ENCODE measurements at regions not wholly inside any gene's neighbourhood (a gene's known extent, or its start where the extent isn't known, plus 50 kb on each side); places are given as distances from the start of the nearest gene placed in this dataset.

DNA sequence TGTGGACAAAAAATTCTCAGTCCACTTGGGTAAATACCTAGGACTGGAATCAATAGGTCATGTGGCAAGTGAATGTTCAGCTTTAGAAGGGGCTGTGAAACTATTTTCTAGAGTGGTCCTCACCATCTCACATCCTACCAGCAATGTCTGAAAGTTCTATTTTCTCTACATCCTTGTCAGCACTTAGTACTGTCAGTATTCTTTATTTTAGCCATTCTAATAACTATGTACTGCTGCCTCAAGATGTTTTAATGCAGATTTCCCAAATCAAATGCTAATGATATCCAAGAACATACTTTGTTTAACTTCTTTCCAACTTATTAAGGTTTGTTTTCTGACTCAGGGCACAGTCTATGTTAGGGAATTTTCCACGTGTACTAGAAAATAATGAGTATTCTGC is 317.0 kb downstream of the BRD1 start:
- DNase-seq (ENCODE audit: low read depth), result no peak

DNA sequence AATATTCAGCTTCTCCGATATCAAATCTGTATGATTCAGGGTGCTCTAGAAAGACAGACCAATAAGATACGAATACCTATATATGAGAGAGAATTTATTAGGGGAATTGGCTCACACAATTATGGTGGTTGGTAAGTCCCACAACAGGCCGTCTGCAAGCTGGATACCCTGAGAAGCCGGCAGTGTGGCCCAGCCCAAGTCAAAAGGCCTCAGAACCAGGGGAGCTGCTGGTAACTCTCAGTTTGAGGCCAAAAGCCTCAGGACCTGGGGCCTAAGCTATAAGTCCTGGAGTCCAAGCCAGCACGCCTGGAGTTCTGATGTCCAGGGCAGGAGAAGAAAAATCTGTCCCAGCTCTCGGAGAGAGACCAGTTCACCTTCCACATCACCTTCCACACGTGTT is 318.7 kb downstream of the BRD1 start:
- no peak for DNase-seq (ENCODE audit: low read depth)

DNA sequence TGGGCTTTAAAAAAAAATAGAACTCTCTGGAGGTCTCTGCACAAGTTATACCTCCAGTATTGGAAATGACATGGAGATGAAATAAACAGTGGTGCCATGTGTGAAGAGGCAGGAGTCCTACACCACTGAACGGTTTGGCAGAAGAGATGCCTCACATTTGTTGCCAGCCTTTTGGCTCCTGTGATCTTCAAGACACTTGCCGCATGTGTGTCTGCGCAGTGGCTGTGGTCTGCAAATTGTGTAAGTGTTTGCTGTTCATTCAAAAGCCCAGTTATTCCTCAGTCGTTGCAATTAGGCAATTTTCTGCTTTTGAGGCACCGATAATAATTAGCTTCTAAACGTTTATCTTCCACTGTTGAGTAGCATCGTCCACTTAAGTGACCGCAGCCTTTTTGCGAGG is 319.1 kb downstream of the BRD1 start:
- DNase-seq (ENCODE audit: low read depth), result no peak

DNA sequence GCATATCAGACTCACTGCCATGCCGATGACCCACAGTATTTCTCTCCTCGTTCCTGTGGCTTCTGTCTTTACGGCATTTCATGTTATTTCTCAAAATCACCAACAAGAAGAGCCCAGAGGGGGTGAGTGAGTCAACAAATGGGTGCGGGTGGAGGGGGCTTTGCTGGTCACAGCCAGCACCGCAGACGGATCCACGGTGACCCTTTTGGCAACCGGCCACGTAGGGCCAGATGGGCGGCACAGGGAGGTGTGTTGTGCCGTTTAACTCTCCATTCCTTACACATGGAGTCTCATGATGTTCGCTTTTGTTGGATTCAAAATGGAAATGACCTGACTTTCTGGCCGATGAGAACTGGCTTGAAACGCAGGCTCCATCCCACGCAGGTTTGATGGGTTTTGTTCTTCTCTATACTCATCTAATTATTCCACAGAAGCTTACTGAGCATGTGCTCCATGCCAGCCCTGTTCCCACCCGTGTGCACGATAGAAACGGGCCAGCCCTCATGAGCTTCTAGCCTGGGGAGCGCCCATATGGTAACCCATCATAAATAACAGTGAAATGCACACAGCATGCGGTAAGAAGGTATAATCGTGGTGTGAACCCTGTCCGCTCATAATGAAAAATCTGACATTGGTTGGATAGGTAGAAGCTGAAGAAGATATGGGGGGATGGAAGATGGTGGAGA is 319.9 kb downstream of the BRD1 start:
- DNase-seq (ENCODE audit: low read depth), result no peak

DNA sequence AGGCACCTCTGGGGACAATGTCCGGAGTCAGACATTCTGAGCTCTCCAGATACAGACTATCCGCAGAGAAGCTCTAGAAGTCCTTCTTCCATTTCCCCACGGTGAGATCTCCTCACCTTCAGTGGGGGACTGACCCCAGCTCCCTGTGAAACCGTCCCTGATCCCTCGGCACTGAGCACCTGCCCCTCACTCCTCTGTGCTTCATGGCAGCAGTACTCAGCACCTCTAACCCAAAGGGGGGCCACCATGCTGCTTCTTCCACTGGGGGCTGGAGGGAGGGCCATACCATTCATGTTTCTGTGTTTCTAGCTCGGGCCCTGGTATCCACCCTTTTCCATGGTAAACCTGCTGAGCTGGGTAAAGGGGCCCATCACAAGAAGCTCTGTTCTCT is 321.7 kb downstream of the BRD1 start:
- no peak for DNase-seq (ENCODE audit: low read depth)

DNA sequence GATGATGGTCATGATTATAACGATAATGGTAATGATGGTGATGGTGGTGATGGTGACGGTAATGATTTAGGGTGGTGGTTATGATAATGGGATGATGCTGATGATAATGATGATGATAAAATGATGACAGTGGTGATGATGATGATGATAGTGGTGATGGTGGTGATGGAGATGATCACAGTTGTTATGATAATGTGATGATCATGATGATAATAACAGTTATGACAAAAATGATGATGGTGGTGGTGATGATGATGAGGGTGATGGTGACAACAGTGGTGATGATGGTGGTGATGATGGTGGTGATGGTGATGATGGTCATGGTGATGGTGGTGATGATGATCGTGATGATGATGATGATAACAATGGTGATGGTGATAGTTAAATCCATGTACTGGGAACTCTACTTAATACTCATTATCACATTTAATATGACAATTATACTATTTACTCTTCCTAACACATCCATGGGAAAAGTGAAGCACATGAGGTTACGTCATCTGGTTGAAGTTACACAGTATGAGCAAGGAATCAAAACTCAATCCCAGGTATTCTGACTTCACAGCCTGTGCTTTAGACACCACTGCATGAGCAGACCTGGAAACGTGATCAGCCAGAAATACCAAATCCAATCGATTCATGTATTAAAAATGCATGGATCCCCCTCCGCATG is 322.2 kb downstream of the BRD1 start:
- DNase-seq (ENCODE audit: low read depth), result no peak

DNA sequence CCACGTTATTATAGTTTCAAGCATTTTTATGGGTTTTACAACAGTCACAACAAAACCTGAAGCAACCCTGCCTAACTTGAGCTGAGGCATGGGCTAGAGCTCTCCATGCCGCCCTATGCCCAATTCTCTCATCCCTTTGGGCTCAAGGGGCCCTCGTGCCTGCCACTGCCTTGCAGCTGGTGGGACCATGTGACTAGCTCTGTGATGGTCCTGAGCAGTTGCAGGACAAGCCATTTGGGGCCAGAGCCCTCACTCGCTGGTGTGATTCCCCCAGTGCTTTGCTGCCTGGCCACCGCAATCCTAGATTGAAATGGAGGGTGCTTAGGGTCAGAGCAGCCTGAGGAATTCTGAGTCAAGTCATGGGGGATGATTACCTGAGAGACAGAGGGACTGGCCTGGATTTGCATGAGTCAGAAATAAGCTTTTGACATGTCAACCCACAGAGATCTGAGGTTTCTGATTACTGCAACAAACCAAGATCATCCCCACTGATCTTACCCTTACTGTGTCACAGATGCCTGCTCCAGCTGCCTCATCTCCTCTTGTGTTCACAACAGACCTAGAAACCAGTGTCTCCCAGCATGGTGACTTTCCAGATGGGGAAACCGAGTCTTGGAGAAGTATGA is 323.7 kb downstream of the BRD1 start:
- no peak for DNase-seq (ENCODE audit: low read depth)

DNA sequence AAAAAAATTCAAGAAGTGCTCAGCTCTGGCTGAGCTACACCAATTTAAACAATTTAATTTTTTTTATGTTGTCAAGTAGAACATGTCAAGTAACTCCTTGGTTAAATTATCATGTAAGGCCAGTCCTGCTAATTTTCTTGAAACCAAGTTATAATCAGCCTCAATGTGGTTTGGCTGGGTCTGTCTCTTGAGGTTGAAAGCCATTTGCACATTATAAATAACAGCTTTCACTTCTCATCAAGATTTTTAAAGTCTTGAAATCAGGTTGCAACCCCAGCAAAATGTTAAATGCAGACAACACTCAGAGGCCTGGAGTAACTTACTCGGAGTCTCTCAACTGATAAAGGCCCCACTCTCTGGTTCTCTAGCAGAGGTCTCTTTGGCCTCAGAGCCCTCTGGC is 324.4 kb downstream of the BRD1 start:
- DNase-seq (ENCODE audit: low read depth), result no peak

DNA sequence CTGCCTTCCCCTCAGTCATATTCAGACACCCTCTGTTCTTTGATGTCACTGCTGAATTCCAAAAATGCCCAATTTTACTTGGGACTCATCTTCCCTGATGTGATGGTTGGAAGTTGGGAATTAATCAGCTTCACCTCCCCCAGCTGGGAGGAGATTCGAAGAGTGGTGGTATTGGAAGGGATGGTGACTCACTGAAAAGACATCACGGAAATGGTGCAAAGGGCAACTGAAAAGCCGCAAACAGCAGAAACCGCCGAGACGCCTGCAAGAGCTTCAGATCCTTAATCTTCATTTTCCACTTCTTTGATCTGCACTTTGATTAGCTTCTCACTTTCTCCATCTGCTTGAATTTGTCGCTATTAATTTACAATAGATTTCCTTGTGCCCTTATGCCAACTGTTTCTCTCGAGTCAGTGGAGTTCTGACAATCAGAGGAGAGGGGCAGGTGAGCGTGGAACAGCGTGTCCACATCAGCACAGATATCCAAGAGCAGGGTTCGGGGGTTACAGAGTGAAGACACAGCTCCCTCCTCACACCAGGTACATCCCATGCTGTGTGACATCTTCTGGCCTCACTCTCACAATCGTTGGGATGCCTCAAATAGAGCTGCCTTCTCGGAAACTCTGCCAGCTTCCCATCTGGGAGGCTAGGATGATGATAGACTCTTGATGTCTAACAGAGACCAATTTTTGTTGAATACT is 325.4 kb downstream of the BRD1 start:
- no peak for DNase-seq (ENCODE audit: low read depth)

DNA sequence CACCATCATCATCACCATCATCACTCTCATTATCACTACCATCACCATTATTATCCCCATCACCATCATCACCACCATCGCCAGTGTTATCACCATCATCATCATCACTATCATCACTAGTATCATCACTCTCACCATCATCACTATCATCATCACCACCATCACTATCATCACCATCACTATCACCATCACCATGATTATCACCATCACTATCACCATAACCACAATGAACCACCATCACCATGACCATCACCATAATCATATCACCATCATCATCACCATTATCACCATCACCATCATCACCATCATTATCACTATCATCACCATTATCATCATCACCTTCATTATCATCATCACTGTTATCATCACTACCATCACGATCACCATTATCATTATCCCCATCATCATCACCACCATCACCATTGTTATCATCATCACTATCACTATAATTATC is 326.7 kb downstream of the BRD1 start:
- no peak for DNase-seq (ENCODE audit: low read depth)

DNA sequence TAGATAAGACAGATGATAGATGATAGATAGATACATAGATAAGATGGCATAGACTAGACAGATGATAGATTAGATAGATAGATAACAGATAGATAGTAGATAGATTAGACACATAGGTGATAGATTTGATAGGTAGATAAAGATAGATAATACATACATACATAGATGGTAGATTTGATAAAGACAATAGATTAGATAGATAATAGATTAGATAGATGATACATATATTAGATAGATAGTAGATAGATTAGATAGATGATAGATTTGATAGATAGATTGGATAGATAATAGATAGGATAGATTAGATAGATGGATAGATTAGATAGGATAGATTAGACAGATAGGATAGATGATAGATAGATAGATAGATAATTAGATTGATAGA is 327.6 kb downstream of the BRD1 start:
- DNase-seq (ENCODE audit: low read depth), result no peak

DNA sequence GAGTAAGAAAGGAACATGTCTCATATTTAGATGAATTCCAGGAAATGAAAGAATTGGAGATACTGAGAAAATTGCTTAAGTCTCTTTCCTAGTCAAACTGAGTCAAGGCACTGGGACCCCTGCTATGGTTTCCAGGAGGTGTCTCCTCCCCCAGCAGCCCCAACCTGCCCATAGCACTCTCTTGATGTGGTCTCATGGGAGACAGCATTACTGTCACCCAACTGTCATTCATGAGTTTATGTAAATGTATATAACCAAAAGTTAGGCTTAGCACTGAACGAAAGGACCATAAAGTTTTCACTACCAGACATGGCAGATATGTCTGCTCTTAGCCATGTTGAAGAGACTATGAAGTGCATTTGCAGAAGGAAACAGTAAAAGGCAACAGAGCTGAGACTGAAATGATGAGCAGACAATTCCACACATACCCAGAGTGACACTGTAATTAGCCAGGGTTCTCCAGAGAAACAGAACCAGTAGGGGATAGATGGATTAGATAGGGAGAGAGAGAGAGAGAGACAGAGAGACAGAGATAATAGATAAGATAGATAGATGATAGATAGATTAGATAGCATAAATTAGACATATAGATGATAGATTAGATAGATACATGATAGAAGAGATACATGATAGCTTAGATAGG is 328.1 kb downstream of the BRD1 start:
- DNase-seq (ENCODE audit: low read depth), result no peak

DNA sequence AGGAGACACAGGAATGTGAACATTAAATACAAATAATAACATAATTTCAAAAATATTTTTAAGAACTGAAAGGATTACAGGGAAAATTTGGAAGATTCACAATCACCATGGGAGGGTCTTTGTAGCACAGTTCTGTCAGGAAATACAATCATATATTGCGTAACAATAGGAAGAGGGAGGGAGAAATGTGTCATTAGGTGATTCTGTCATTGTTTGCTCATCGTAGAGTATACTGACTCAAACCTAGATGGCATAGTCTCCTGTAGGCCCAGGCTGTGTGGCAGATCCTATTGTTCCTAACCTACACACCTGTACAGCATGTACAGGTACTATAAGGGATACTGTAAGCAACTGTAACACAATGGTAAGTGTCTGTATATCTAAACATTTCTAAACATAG is 330.4 kb downstream of the BRD1 start:
- DNase-seq (ENCODE audit: low read depth), result no peak

DNA sequence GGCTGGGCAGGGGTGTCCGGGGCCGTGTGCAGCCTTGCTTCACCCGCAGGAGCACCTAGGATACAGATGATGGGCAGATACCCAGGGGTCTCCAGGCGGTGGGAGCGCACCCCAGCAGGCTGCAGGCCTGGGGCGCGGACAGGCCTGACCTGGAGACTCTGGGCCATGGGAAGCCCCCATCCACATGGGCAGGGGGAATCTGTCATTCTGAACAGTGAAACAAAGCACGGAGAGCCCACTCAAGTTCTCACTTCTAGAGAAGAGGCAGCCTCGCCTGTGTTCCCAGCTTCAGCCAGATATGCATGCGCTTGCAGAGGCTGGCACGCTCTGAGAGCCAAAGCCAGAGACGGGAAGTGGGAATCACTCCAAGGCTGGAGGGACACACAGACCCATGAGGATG is 333.1 kb downstream of the BRD1 start:
- DNase-seq (ENCODE audit: low read depth), result no peak

DNA sequence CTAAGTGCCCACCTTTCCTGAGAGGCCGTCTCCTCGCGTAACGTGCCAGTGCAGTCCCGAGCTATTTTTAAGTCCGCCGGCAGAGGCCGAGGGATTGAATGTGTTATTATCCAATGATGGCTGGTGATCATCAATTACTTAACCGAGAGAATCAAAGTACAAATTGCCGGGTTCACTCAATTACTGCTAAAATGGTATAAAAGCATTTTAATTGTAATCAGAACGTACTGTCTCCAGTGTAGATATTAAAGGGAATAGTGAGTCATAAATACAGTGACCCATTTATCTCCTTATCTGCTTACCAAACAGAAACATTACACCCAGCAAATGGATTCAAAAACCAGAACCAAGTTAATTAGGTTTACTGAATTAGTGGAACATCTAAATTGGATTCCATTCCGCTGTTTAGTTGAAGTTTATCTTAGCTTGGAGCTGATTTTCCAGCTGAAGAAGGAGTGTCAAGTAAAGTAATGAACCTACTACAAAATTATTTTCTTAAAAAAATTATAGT is 334.9 kb downstream of the BRD1 start:
- no peak for DNase-seq (ENCODE audit: low read depth)

DNA sequence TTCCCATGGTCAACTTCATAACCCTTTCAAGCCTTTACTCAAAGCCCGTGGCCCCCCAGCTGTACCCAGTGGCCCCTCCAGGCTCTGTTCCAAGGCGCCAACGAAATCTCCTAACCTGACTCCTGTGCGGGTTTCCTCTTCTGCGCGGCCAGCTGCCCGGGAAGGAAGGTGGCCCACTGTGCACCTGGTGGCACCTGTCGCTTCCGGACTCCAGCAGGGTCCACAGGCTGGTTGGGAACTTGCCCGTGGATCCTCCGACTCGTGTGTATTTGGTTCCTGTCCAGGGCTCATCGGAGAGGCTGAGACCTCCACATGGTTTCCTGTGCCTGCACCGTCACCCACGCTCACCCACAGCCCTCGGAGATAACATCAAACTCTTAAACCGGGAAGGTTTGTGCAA is 335.4 kb downstream of the BRD1 start:
- no peak for DNase-seq (ENCODE audit: low read depth)

DNA sequence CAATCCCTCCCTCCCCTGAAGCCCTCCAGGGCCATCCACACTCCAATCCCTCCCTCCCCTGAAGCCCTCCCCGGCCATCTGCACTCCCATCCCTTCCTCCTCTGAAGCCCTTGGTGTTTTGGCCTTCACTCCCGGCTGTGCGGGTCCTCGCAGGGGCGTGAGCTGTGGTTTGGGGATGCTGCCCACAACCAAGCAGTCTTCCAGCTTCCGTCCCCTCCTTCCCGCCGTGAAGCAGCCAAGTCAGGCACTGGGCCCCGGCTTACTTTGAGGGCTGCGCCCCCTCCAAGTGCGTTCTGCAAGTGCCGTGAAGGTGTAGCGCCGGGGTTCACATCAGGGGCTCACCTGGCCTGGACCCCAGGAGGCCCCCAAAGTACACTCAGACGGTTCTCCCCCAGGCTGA is 335.9 kb downstream of the BRD1 start:
- DNase-seq (ENCODE audit: low read depth), result no peak

DNA sequence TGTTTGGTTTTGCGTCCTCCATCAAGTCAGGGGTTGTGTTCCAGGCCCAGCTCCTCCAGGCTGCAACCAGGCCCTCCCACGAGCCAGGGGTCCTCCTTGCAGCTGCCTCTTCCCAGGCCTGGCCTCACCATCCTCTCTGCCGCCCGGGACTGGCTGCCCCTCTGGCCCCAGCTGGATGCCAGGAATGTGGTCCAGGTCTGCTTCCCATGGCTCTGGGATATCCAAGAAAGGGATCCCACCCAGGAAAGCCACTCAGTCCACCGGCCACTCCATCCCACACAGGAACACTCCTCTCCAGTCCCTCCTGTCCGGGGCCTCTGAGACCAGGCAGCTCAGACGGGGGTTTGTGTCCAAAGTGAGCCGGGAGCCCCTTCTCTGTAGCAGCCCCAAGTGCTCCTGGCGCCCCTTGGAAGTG is 336.4 kb downstream of the BRD1 start:
- no peak for DNase-seq (ENCODE audit: low read depth)

DNA sequence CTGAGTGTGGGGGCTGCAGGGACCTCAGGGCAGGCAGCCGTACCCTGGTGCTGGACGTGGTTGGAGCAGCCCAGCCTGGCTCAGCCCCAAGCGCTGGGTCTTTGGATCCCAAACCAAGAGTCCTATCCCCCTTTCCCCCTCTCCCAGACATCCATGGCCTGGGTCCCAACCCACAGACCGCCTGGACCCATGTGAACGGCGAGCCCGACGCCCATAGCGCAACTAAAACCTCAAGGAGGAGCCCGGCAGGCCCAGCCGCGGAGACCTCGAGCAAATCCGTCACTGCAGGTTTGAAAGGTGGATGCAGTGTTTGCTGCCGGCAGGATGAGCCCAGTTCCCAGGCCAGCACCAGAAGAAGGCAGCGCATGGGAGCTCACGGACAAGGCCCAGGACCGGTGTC is 337.0 kb downstream of the BRD1 start:
- no peak for DNase-seq (ENCODE audit: low read depth)

DNA sequence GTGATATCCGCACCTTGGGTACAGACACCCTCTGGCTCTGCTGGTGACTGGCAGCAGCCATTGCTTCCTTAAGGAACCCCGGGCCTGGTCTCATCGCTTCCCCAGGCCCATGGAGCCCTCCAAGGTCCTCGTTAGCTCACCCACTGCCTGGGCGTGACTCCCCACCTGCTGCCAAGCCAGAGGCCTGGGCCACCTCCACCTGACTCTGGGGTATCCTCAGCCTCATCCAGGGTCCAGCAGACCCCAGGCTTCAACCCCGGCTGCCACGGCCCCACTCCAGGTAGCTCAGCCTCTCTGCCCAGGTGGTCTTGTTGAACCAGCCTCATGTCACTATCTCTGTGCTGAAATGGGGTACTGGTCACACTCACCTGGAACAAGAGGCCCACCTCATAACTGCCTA is 337.9 kb downstream of the BRD1 start:
- DNase-seq (ENCODE audit: low read depth), result no peak

DNA sequence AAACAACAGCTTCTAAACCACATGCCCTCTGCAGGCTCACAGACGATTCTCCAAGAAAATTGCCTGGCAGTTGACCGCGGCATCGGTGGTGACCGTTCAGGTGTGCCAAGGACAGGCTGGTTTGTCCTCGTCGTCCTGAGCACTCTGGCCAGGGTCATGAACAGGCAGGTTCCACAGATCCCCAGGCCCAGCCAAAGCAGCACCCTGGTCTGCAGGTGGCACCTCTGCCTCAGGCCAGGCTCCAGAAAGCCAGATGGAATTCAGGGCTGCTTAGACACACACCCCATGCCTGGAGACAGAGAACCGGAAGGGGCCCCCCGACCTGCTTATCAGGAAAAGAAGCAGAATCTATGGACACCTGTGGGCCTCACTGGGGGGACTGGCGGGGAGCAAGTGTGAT is 338.7 kb downstream of the BRD1 start:
- DNase-seq (ENCODE audit: low read depth), result no peak

DNA sequence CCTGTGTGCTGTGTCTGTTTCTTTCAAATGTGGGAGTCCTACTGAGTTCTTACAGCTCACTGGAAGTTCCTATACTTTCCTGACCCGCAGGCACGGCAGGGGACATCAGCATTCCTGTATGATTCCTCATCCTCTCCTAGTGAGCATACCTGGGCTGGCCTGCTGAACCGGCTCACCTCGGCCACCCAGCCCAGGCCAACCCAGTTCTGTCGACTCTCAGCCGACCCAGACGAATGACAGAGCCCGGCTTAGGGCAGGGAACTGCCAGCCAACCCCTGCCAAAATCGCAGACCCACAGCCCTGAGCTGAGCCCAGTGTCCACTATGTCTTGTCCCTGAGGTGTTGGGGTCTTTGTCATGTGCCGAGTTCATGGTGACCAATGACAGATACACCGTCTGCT is 339.7 kb downstream of the BRD1 start:
- no peak for DNase-seq (ENCODE audit: low read depth)
